IMR-90 (cell line): ENCODE measurements at regions not wholly inside any gene's neighbourhood (a gene's known extent, or its start where the extent isn't known, plus 50 kb on each side); places are given as distances from the start of the nearest gene placed in this dataset.
"Not testable (repeated sequence)": the region's sequence is repeated elsewhere in the genome, so short reads cannot be mapped to it uniquely, and the experiment has no call there.

ENCODE experiments used
- ATAC-seq: fragments of 200-7000 bp; cut with Tn5 transposase; 2 replicates; pipeline ENCODE4 v1.9.1; 2020; ENCODE audit warnings: low read depth, mild to moderate bottlenecking, moderate library complexity
- BruUV-seq: library from RNA; stranded (reverse); fragments of 400-500 nt; replicated peaks from 2 replicates; lab custom pipeline; 2021; lab: Mats Ljungman, UMichigan
- CTCF ChIA-PET: fragments of 300-600 bp; formaldehyde crosslinking; extraction: SDS; loops from one replicate; lab custom pipeline; 2021; ENCODE audit warnings: antibody characterized with exemption; lab: Yijun Ruan, JAX
- POLR2A ChIA-PET: fragments of 300-600 bp; sonication (Branson Sonifier 250); formaldehyde crosslinking; loops from one replicate; lab custom pipeline; 2022; ENCODE audit warnings: antibody characterized with exemption; ENCODE audit not compliant: unreplicated experiment; lab: Charles Lee
- DNase-seq: peaks from one replicate; pipeline ENCODE4 v3.0.0; 2013
- H2AFZ ChIP-seq: replicated peaks from 2 replicates; pipeline ENCODE3; 2013; ENCODE audit warnings: low read length, mild to moderate bottlenecking; ENCODE audit not compliant: poor library complexity
- H2AK5ac ChIP-seq: 2 replicates; pipeline ENCODE4 v1.6.1; 2013; ENCODE audit warnings: low read depth, low read length, inconsistent platforms
- H2AK9ac ChIP-seq: replicated peaks from 2 replicates; pipeline ENCODE3; 2013; ENCODE audit warnings: mild to moderate bottlenecking, low read depth, low read length, moderate library complexity; ENCODE audit not compliant: poor library complexity
- H2BK120ac ChIP-seq: 2 replicates; pipeline ENCODE4 v1.6.1; 2013; ENCODE audit warnings: low read depth, low read length, inconsistent platforms
- H2BK15ac ChIP-seq: 3 replicates; pipeline ENCODE4 v1.6.1; 2013; ENCODE audit warnings: low read depth, low read length, inconsistent platforms
- H2BK20ac ChIP-seq: 2 replicates; pipeline ENCODE4 v1.6.1; 2013; ENCODE audit warnings: low read depth, mild to moderate bottlenecking, inconsistent platforms, low read length, moderate library complexity
- H2BK5ac ChIP-seq: 2 replicates; pipeline ENCODE4 v1.6.1; 2013; ENCODE audit warnings: mild to moderate bottlenecking, low read depth, low read length, inconsistent platforms; ENCODE audit not compliant: poor library complexity, severe bottlenecking
- H3K14ac ChIP-seq: replicated peaks from 2 replicates; pipeline ENCODE4 v1.6.1; 2013; ENCODE audit warnings: low read depth, low read length, inconsistent platforms
- H3K18ac ChIP-seq: 2 replicates; pipeline ENCODE4 v1.6.1; 2013; ENCODE audit warnings: low read depth, low read length, control low read depth
- H3K23ac ChIP-seq: 2 replicates; pipeline ENCODE4 v1.6.1; 2013; ENCODE audit warnings: low read depth, low read length, inconsistent platforms
- H3K27ac ChIP-seq: 2 replicates; pipeline ENCODE4 v1.5.1; 2013; ENCODE audit warnings: mild to moderate bottlenecking, control low read depth, low read length; ENCODE audit not compliant: insufficient read depth
- H3K27me3 ChIP-seq: 2 replicates; pipeline ENCODE4 v1.6.1; 2013; ENCODE audit warnings: low read length; ENCODE audit not compliant: control insufficient read depth, insufficient read depth
- H3K36me3 ChIP-seq: 2 replicates; pipeline ENCODE4 v1.6.1; 2013; ENCODE audit warnings: low read length, mixed read lengths; ENCODE audit not compliant: control insufficient read depth, insufficient read depth
- H3K4ac ChIP-seq: 2 replicates; pipeline ENCODE4 v1.6.1; 2013; ENCODE audit warnings: low read depth, low read length, inconsistent platforms
- H3K4me1 ChIP-seq: 2 replicates; pipeline ENCODE4 v1.6.1; 2013; ENCODE audit warnings: low read length, mixed read lengths; ENCODE audit not compliant: control insufficient read depth, insufficient read depth
- H3K4me2 ChIP-seq: 2 replicates; pipeline ENCODE4 v1.6.1; 2013; ENCODE audit warnings: low read depth, mild to moderate bottlenecking, control low read depth, low read length, moderate library complexity
- H3K4me3 ChIP-seq: 2 replicates; pipeline ENCODE4 v1.5.1; 2013; ENCODE audit warnings: low read depth, mild to moderate bottlenecking, control low read depth, low read length, moderate library complexity; ENCODE audit not compliant: insufficient read depth
- H3K56ac ChIP-seq: 2 replicates; pipeline ENCODE4 v1.6.1; 2013; ENCODE audit warnings: low read length, inconsistent platforms; ENCODE audit not compliant: insufficient read depth; ENCODE audit errors: extremely low read depth
- H3K79me1 ChIP-seq, 2 experiments: 2 replicates each; pipeline ENCODE4 v1.6.1; 2013; ENCODE audit warnings: low read length in 2 of 2, inconsistent platforms in 1 of 2, low read depth in 1 of 2
- H3K9ac ChIP-seq: 2 replicates; pipeline ENCODE4 v1.6.1; 2013; ENCODE audit warnings: low read depth, low read length, control low read depth
- H3K9me1 ChIP-seq: 2 replicates; pipeline ENCODE4 v1.6.1; 2013; ENCODE audit warnings: low read length, inconsistent platforms; ENCODE audit not compliant: insufficient read depth
- H3K9me3 ChIP-seq: 2 replicates; pipeline ENCODE4 v1.6.1; 2013; ENCODE audit warnings: low read length; ENCODE audit not compliant: control insufficient read depth, insufficient read depth
- H4K20me1 ChIP-seq: 2 replicates; pipeline ENCODE4 v1.6.1; 2013; ENCODE audit warnings: low read length, inconsistent platforms; ENCODE audit not compliant: insufficient read depth
- H4K5ac ChIP-seq: 2 replicates; pipeline ENCODE4 v1.6.1; 2013; ENCODE audit warnings: mild to moderate bottlenecking, low read depth, low read length, control low read depth
- H4K8ac ChIP-seq, 2 experiments: 2 replicates each; pipeline ENCODE4 v1.6.1; 2013; ENCODE audit warnings: low read depth in 2 of 2, low read length in 2 of 2, control low read depth in 1 of 2, inconsistent platforms in 1 of 2
- H4K91ac ChIP-seq: 2 replicates; pipeline ENCODE4 v1.6.1; 2013; ENCODE audit warnings: low read depth, low read length, inconsistent platforms; ENCODE audit not compliant: insufficient read depth
- whole genome bisulfite sequencing, 2 experiments: methylation state at CpG; one replicate each; pipeline versions ENCODE4 v1.1.5 to v1.1.7; 2013; ENCODE audit warnings: missing lambda C conversion rate in 2 of 2; ENCODE audit not compliant: insufficient read length in 1 of 2; ENCODE audit errors: extremely low coverage in 2 of 2; 5-methylcytosine and 5-hydroxymethylcytosine counted together
- dilution Hi-C: fragments of 300-500 bp; cut with HindIII; formaldehyde crosslinking; loops from one replicate; pipeline ENCODE4 v1.14.3; 2018; ENCODE audit warnings: low sequenced_read_pairs; ENCODE audit not compliant: unreplicated experiment
- in situ Hi-C: fragments of 300-500 bp; cut with MboI; formaldehyde crosslinking; loops from 3 replicates; pipeline ENCODE4 v1.14.3; 2019; ENCODE audit warnings: low sequenced_read_pairs, inconsistent platforms, mixed read lengths
- intact Hi-C: fragments of 100-400 bp; cut with micrococcal nuclease; formaldehyde crosslinking; loops from 2 replicates; pipeline ENCODE4 v1.10.0; 2022

- BruUV-seq, ATAC-seq, H3K9ac ChIP-seq, dilution Hi-C loops, H2AFZ ChIP-seq, H2BK20ac ChIP-seq, H3K4me2 ChIP-seq, H3K4me1 ChIP-seq, H3K9me1 ChIP-seq, H4K8ac ChIP-seq, H2AK5ac ChIP-seq, H3K4me3 ChIP-seq, H3K9me3 ChIP-seq, H3K27ac ChIP-seq, H3K14ac ChIP-seq, H2BK15ac ChIP-seq, CTCF ChIA-PET, in situ Hi-C loops, H3K23ac ChIP-seq, H2BK5ac ChIP-seq, H3K27me3 ChIP-seq, H3K79me1 ChIP-seq, H2AK9ac ChIP-seq, H3K4ac ChIP-seq, DNase-seq, intact Hi-C loops, H3K18ac ChIP-seq, POLR2A ChIA-PET, H2BK120ac ChIP-seq, H3K36me3 ChIP-seq, H4K91ac ChIP-seq, H4K5ac ChIP-seq, H4K20me1 ChIP-seq, H3K56ac ChIP-seq: not testable (repeated sequence)
- no CpG with 5 or more reads among the region's 3 CpGs for WGBS, 2 experiments
Observed at GRCh38 chr2:54031288-54031687, 60.5 kb upstream of the PSME4 start.
